Right atrium auricular region (tissue), 2 donors: ENCODE measurements at regions not wholly inside any gene's neighbourhood (a gene's known extent, or its start where the extent isn't known, plus 50 kb on each side); places are given as distances from the start of the nearest gene placed in this dataset.

Source experiments
- DNase-seq: peaks from one replicate; pipeline ENCODE4 v3.0.0-alpha.2; 2019; ENCODE audit warnings: low spot score
- H3K27ac ChIP-seq, 2 donors: fragments of 200-600 bp; sonication (generic); 1 replicate in 1 of 2; 2 replicates in 1 of 2; pipeline ENCODE4 v1.5.1; 2016 to 2019
- H3K27me3 ChIP-seq, 2 donors: fragments of 200-600 bp; sonication (generic); one replicate each; pipeline versions ENCODE4 v1.5.1 to v1.6.0; 2017 to 2019
- H3K36me3 ChIP-seq: fragments of 200-600 bp; sonication (generic); one replicate; pipeline ENCODE4 v1.5.1; 2016
- H3K4me1 ChIP-seq, 2 donors: fragments of 200-600 bp; sonication (generic); one replicate each; pipeline versions ENCODE4 v1.5.1 to v1.6.0; 2017 to 2019
- H3K4me3 ChIP-seq, 2 donors: fragments of 200-600 bp; sonication (generic); 1 replicate in 1 of 2; 2 replicates in 1 of 2; pipeline ENCODE4 v1.5.1; 2017 to 2019; ENCODE audit warnings: mild to moderate bottlenecking in 1 of 2, moderate library complexity in 1 of 2
- H3K9me3 ChIP-seq, 2 donors: fragments of 200-600 bp; sonication (generic); one replicate each; pipeline ENCODE4 v1.5.1; 2019
- TF ChIP-seq, protein P1 (sequence below), 2 donors: fragments of 200-600 bp; sonication (generic); IDR thresholded peaks; one replicate each; pipeline ENCODE4 v1.5.1; 2019; ENCODE audit warnings: antibody characterized with exemption in 2 of 2

DNA sequence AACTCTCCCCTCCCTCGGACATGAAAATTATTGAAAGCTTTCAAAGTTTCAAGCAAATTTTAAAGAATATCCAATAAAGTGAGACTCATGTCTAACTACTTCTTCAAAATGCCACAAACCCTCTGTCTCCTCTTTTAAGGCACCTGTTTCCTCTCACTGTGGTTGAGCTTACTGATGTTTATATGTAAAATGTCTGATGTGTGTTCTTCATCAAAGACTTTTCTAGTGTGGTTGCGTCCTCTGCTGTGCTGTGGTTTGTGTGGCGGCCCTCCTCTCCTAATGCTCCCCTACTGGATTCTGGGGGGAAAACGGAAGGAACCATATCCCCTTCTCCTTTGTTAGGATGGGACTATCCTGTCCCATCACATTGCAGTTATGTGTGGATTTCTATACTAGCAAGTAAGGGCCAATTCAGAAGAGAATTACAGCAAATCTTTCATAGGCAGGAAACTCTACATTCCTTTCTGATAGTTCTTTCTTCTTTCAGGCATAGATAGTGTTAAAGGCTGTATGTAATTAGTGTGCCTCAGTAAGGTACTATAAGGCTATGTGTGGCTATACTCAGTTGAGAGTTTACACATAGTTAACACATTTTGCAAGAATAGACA is 221.0 kb upstream of the GPRIN3 start:
- Histone ChIP-seq H3K27me3 (no peaks in the 10 kb centered on the region), H3K27ac (no peak overlapping the region), H3K36me3 (no peaks in the 10 kb centered on the region), H3K4me3 (no peak overlapping the region), H3K4me1 (no peaks in the 10 kb centered on the region), H3K9me3 (no peaks in the 10 kb centered on the region)
- no peak for DNase-seq
- TF ChIP-seq, protein P1, sequence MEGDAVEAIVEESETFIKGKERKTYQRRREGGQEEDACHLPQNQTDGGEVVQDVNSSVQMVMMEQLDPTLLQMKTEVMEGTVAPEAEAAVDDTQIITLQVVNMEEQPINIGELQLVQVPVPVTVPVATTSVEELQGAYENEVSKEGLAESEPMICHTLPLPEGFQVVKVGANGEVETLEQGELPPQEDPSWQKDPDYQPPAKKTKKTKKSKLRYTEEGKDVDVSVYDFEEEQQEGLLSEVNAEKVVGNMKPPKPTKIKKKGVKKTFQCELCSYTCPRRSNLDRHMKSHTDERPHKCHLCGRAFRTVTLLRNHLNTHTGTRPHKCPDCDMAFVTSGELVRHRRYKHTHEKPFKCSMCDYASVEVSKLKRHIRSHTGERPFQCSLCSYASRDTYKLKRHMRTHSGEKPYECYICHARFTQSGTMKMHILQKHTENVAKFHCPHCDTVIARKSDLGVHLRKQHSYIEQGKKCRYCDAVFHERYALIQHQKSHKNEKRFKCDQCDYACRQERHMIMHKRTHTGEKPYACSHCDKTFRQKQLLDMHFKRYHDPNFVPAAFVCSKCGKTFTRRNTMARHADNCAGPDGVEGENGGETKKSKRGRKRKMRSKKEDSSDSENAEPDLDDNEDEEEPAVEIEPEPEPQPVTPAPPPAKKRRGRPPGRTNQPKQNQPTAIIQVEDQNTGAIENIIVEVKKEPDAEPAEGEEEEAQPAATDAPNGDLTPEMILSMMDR (IDR thresholded peaks at IDR 0.05), result no peak

DNA sequence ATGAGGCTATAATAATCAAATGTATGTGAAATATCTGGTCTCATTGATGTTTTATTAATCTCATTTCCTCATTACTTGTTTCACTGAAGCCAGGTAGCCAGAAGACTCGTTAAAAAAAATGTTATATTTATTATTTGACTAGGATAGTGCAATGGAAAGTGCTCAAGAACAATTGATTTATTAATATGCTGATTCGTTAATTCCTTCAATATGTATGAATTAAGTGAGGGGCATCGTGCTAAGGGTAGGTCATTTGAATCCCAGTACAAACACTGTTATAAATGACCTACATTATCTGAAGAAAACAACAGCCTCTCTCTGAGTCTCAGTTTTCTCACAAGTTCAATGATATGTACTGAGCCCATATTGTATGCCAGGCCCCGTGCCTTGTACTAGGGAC is 214.2 kb upstream of the GPRIN3 start:
- H3K4me3 ChIP-seq, result no peak overlapping the region

DNA sequence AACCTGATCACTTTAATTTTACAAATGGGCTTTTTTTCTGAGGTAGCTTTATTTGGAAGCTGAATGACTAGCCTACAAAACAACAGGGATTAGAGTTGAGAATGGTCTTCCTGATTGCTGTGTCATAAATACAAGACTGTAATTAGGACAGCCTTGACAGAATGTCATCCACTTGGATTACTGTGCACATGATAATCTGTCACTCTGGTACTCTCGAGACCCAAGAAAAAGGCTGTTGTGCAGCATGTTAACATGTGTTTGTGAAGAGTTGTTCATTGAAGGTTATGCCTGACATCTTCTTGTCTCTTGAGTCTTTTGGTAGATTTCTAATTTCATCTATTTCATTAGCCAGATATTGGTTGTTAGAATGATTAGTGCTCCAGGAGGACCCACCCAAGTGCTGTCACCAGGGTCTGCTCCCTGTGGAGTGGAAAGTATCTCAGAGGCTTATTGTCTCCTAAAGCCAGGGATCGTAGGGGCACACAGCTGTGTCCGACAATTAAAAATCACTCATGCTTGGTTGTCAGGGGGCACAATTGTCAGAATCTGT is 212.2 kb upstream of the GPRIN3 start:
- DNase-seq, result no peak
- H3K4me1 ChIP-seq, result no peaks in the 10 kb centered on the region
- no peaks in the 10 kb centered on the region for H3K9me3 ChIP-seq
- H3K27me3 ChIP-seq, result no peaks in the 10 kb centered on the region
- H3K36me3 ChIP-seq, result no peaks in the 10 kb centered on the region
- TF ChIP-seq, protein P1 (IDR thresholded peaks at IDR 0.05), result no peak
- no peak overlapping the region for H3K27ac ChIP-seq
- no peak overlapping the region for H3K4me3 ChIP-seq

More for the DNA sequence above, 214.2 kb upstream of the GPRIN3 start:
- no peaks in the 10 kb centered on the region for H3K4me1 ChIP-seq
- no peak for DNase-seq
- TF ChIP-seq, protein P1 (IDR thresholded peaks at IDR 0.05), result no peak
- H3K9me3 ChIP-seq, result no peaks in the 10 kb centered on the region
- H3K27ac ChIP-seq, result no peak overlapping the region
- no peaks in the 10 kb centered on the region for H3K27me3 ChIP-seq
- H3K36me3 ChIP-seq, result no peaks in the 10 kb centered on the region

DNA sequence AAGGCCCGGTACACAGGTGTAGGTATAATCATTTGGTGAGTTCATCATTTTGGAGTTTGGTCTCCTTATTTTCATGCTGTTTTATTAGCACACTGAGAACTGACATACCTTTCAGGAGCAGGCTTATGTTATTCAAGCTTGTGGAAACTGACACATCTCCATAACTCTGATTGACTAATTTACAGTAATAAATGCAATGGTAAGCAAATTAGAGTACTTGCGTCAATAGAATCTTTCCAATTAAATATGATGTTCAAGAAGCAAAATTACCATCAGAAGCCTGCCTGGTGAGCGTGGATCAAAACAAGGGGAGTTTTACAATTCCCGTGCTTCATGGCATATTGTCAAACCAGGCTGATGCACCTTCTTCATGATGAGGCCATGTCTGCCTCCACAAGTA is 210.7 kb upstream of the GPRIN3 start:
- TF ChIP-seq, protein P1 (IDR thresholded peaks at IDR 0.05), result no peak
- no peaks in the 10 kb centered on the region for H3K27me3 ChIP-seq
- no peak overlapping the region for H3K27ac ChIP-seq
- H3K4me3 ChIP-seq, result no peak overlapping the region
- H3K36me3 ChIP-seq, result no peaks in the 10 kb centered on the region
- no peaks in the 10 kb centered on the region for H3K4me1 ChIP-seq
- H3K9me3 ChIP-seq, result no peaks in the 10 kb centered on the region
- no peak for DNase-seq

DNA sequence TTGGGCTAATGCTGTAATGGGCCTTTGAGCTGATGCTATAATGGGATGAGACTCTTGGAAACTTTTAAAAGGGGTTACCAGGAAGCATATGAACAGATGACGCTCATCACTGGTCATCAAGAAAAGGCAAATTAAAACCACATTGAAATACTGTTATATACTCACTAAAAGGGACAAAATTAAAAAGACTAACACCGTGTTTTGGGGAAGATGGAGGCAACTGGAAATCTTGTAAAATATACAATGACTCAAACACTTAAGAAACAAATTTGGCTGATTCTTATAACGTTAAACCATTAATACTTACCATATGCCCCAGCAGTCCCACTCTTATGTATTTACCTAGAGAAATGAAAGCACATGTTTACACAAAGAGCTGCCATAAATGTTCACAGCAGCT is 207.2 kb upstream of the GPRIN3 start:
- Histone ChIP-seq H3K9me3 (no peaks in the 10 kb centered on the region), H3K4me3 (no peak overlapping the region), H3K27me3 (no peaks in the 10 kb centered on the region), H3K36me3 (no peaks in the 10 kb centered on the region), H3K27ac (no peak overlapping the region), H3K4me1 (no peaks in the 10 kb centered on the region)
- no peak for DNase-seq
- TF ChIP-seq, protein P1 (IDR thresholded peaks at IDR 0.05), result no peak

DNA sequence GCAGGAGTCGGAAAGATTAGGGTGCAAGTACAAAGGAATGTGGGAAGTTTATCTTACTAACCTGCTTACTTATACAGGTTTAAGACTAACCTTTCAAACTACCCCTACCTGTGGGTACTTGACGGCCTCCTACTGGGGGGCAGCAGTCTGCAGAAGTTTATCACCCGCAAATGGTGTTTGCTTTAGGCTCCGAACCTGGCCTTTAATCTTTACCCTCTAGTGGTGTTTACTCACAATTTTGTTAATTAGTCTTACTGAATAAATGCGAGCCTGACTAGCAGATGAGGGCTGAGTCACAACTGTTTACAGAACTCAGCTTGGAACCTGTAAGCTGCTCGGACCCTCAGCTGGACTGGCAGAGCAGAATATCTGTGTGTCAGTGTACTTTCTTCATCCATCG is 204.2 kb upstream of the GPRIN3 start:
- DNase-seq, result no peak
- Histone ChIP-seq H3K4me3 (no peak overlapping the region), H3K27me3 (no peaks in the 10 kb centered on the region), H3K27ac (no peak overlapping the region), H3K9me3 (no peaks in the 10 kb centered on the region), H3K36me3 (no peaks in the 10 kb centered on the region), H3K4me1 (no peaks in the 10 kb centered on the region)
- TF ChIP-seq, protein P1 (IDR thresholded peaks at IDR 0.05), result no peak
